Kidney epithelial cell (primary cell): ENCODE measurements at regions not wholly inside any gene's neighbourhood (a gene's known extent, or its start where the extent isn't known, plus 50 kb on each side); places are given as distances from the start of the nearest gene placed in this dataset.

Source experiments
- DNase-seq: peaks from one replicate; pipeline ENCODE4 v3.0.0-alpha.2; 2010; ENCODE audit warnings: low read depth
- H3K27me3 ChIP-seq: 2 replicates; pipeline ENCODE4 v1.6.0; 2011; ENCODE audit warnings: low read length; ENCODE audit not compliant: control insufficient read depth, insufficient read depth
- H3K36me3 ChIP-seq: 2 replicates; pipeline ENCODE4 v1.5.1; 2011; ENCODE audit warnings: low read length; ENCODE audit not compliant: control insufficient read depth, insufficient read depth
- H3K4me3 ChIP-seq: 2 replicates; pipeline ENCODE4 v1.5.1; 2011; ENCODE audit warnings: low read depth, mild to moderate bottlenecking, control low read depth, low read length
- CTCF ChIP-seq: IDR thresholded peaks from 2 replicates; pipeline ENCODE4 v1.5.1; 2011; ENCODE audit warnings: mild to moderate bottlenecking, moderate library complexity, low read length, control low read depth, inconsistent platforms; ENCODE audit not compliant: insufficient read depth, poor library complexity, severe bottlenecking

GRCh38 chr4:45745741-45746140 is 378.1 kb downstream of the GABRG1 start:
- no peaks in the 10 kb centered on the region for H3K27me3 ChIP-seq
- H3K36me3 ChIP-seq: no peaks in the 10 kb centered on the region
- H3K4me3 ChIP-seq: no peak overlapping the region
- no peak for DNase-seq
- TF ChIP-seq CTCF: no peak

GRCh38 chr4:45741897-45742296 is 382.0 kb downstream of the GABRG1 start:
- DNase-seq: no peak

GRCh38 chr4:45732161-45732560 is 391.7 kb downstream of the GABRG1 start:
- no peak for TF ChIP-seq CTCF
- H3K4me3 ChIP-seq: no peak overlapping the region

More at GRCh38 chr4:45741897-45742296, 382.0 kb downstream of the GABRG1 start:
- TF ChIP-seq CTCF: no peak
- no peaks in the 10 kb centered on the region for H3K36me3 ChIP-seq
- no peak overlapping the region for H3K4me3 ChIP-seq
- no peaks in the 10 kb centered on the region for H3K27me3 ChIP-seq

GRCh38 chr4:45716093-45716492 is 407.8 kb downstream of the GABRG1 start:
- DNase-seq: no peak
- Histone ChIP-seq H3K4me3 (no peak overlapping the region), H3K36me3 (no peaks in the 10 kb centered on the region), H3K27me3 (no peaks in the 10 kb centered on the region)
- no peak for TF ChIP-seq CTCF

More at GRCh38 chr4:45732161-45732560, 391.7 kb downstream of the GABRG1 start:
- DNase-seq: no peak
- Histone ChIP-seq H3K36me3 (no peaks in the 10 kb centered on the region), H3K27me3 (no peaks in the 10 kb centered on the region)

- no peak for TF ChIP-seq CTCF
- DNase-seq: no peak
- Histone ChIP-seq H3K36me3 (no peaks in the 10 kb centered on the region), H3K4me3 (no peak overlapping the region), H3K27me3 (no peaks in the 10 kb centered on the region)
These were observed 409.9 kb downstream of the GABRG1 start for GRCh38 chr4:45713996-45714395.

GRCh38 chr4:45701621-45702020 is 422.2 kb downstream of the GABRG1 start:
- H3K27me3 ChIP-seq: no peaks in the 10 kb centered on the region

More at GRCh38 chr4:45701621-45702020, 422.2 kb downstream of the GABRG1 start:
- Histone ChIP-seq H3K36me3 (no peaks in the 10 kb centered on the region), H3K4me3 (no peak overlapping the region)
- TF ChIP-seq CTCF: no peak
- DNase-seq: no peak
